ENCODE measurements at regions not wholly inside any gene's neighbourhood (a gene's known extent, or its start where the extent isn't known, plus 50 kb on each side); places are given as distances from the start of the nearest gene placed in this dataset.

DNA sequence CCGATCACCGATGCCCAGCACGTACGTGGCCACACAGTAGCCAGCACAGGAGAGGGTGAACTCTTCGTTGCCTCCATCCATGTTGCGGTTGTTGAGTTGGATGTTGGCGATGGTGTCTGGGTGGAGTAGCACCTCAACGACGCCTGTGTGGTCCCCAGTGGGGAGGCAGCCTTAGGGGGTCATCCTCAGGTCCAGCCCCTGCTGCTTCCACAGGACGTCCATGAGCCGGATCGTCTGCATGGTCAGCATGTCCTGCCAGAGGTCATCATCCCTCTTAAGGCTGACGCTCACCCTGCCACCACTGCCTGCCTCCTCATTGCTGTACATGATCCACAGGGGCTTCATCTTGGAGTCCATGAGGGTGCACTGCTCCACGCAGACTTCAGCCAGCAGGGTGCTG, 369.3 kb downstream of the CMPK2 start:
- Histone ChIP-seq H3K27ac (no peak overlapping the region), H3K4me1 (peaks cover 0 to 4% (median 4%) of the 10 kb centered on the region in 3 donors), H3K4me3 (no peak overlapping the region), H3K36me3 (no peaks in the 10 kb centered on the region), H3K27me3 (no peaks in the 10 kb centered on the region), H3K9me3 (no peaks in the 10 kb centered on the region)
- intact Hi-C loops (cut with DNase I) = no loop called here
- TF ChIP-seq, protein P1, sequence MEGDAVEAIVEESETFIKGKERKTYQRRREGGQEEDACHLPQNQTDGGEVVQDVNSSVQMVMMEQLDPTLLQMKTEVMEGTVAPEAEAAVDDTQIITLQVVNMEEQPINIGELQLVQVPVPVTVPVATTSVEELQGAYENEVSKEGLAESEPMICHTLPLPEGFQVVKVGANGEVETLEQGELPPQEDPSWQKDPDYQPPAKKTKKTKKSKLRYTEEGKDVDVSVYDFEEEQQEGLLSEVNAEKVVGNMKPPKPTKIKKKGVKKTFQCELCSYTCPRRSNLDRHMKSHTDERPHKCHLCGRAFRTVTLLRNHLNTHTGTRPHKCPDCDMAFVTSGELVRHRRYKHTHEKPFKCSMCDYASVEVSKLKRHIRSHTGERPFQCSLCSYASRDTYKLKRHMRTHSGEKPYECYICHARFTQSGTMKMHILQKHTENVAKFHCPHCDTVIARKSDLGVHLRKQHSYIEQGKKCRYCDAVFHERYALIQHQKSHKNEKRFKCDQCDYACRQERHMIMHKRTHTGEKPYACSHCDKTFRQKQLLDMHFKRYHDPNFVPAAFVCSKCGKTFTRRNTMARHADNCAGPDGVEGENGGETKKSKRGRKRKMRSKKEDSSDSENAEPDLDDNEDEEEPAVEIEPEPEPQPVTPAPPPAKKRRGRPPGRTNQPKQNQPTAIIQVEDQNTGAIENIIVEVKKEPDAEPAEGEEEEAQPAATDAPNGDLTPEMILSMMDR (IDR thresholded peaks at IDR 0.05) = no peak
- no peak for FAIRE-seq
- 95 to 98% methylated on average over 14 of the region's 14 CpGs for WGBS, 2 donors
- DNase-seq = no peak
- ATAC-seq = no peak

DNA sequence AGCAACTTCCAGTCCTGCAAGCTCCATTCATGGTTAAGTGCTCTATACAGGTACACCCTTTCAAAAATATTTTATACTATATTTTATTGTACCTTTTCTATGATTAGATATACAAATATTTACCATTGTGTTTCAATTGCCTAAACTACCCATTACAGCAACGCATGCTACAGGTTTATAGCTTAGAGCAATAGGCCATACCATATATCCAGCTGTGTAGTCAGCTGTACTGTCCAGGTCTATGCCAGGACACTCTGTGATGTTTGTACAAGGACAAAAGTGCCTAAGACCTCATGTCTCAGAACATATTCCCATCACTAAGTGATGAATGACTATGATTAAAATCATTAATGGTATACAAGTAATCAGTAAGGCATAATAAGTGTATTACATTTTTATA, 368.7 kb downstream of the CMPK2 start:
- H3K27ac ChIP-seq = no peak overlapping the region
- WGBS, 2 donors = 82 to 85% methylated on average over 1 of the region's 1 CpG
- no peaks in the 10 kb centered on the region for H3K36me3 ChIP-seq
- TF ChIP-seq, protein P1 (IDR thresholded peaks at IDR 0.05) = no peak
- no peaks in the 10 kb centered on the region for H3K27me3 ChIP-seq
- intact Hi-C loops (cut with DNase I) = no loop called here
- FAIRE-seq (no peak), ATAC-seq (no peak), DNase-seq (no peak)
- H3K9me3 ChIP-seq = no peaks in the 10 kb centered on the region
- peaks cover 0 to 4% (median 3%) of the 10 kb centered on the region in 3 donors for H3K4me1 ChIP-seq
- H3K4me3 ChIP-seq = no peak overlapping the region

DNA sequence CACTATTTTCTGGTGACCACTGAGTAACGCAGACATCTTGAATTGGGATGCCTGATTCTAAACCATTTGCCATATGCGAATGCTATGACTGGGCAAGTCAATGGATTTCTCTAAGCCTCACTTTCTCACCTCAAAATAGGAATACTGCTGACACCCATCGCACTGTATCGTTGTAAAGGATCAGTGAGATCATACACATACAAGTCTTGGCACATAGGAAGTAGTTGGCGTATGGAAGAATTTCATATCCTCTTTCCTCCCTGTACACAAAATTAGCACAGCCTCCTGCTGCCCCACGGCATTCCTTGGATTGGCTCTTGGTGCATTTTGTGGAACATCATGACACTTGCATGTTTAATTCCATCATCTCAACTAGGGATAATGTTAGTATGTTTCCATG, 366.9 kb downstream of the CMPK2 start:
- FAIRE-seq (no peak), ATAC-seq (no peak), DNase-seq (no peak)
- Histone ChIP-seq H3K9me3 (no peaks in the 10 kb centered on the region), H3K27ac (no peak overlapping the region), H3K36me3 (no peaks in the 10 kb centered on the region), H3K27me3 (no peaks in the 10 kb centered on the region), H3K4me3 (no peak overlapping the region), H3K4me1 (no peaks in the 10 kb centered on the region)
- 93 to 98% methylated on average over 6 of the region's 6 CpGs for WGBS, 2 donors
- intact Hi-C loops (cut with DNase I) = no loop called here
- TF ChIP-seq, protein P1 (IDR thresholded peaks at IDR 0.05) = no peak

DNA sequence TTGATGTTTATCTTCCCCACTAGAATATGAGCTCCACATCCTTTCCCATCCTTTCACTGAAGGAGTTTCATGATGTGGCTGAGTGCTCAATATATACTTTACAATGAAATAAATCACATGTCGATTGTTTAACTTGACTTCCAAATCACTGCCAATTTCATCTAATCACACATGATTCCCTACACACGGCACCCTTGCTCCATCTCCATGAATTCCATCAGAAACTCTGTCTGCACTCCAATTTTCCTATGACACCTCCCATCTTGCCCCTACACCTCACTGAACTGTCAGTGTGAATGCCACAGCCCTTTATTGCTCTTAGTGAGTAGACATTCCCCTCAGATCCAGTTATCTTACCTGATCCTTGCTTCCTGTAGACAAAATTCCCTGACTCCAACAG, 366.0 kb downstream of the CMPK2 start:
- no peaks in the 10 kb centered on the region for H3K36me3 ChIP-seq
- intact Hi-C loops (cut with DNase I) = no loop called here
- 78 to 92% methylated on average over 2 of the region's 2 CpGs for WGBS, 2 donors
- no peak overlapping the region for H3K4me3 ChIP-seq
- H3K27me3 ChIP-seq = no peaks in the 10 kb centered on the region
- TF ChIP-seq, protein P1 (IDR thresholded peaks at IDR 0.05) = no peak
- H3K4me1 ChIP-seq = no peaks in the 10 kb centered on the region
- FAIRE-seq (no peak), ATAC-seq (no peak), DNase-seq (no peak)
- H3K27ac ChIP-seq = no peak overlapping the region
- H3K9me3 ChIP-seq = no peaks in the 10 kb centered on the region

DNA sequence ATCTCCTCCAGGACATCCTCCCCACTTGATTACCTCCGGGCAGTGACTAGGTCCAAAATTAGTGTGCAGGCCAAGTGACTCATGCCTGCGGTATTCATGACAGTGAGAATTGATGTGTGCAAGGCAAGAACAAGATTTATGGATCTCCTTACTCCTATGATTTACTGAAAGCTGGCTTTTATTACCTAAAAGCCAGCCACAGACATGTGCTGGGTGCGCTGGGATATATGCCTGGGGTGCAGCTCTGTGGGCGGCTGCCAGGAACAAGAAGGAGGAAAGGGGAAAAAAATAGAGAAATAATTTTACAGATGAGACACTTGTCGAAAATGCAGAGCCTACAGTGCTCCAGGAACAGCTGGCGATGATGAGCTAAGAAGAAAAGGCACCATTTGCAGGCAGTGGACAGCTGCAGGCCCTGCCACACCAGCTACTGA, 359.3 kb downstream of the CMPK2 start:
- intact Hi-C loops (cut with DNase I) = no loop called here
- DNase-seq = no peak
- H3K27me3 ChIP-seq = no peaks in the 10 kb centered on the region
- H3K9me3 ChIP-seq = no peaks in the 10 kb centered on the region
- H3K27ac ChIP-seq = no peak overlapping the region
- 63 to 65% methylated on average over 6 of the region's 6 CpGs for whole genome bisulfite sequencing, 2 donors
- TF ChIP-seq, protein P1 (IDR thresholded peaks at IDR 0.05) = no peak
- no peaks in the 10 kb centered on the region for H3K4me1 ChIP-seq
- peak in 2 of 4 donors; percentile 35 to 37 for ATAC-seq
- H3K36me3 ChIP-seq = no peaks in the 10 kb centered on the region
- FAIRE-seq = no peak
- no peak overlapping the region for H3K4me3 ChIP-seq

Measured in pancreas (tissue), 10 donors.